HEK293 (cell line): ENCODE measurements at regions not wholly inside any gene's neighbourhood (a gene's known extent, or its start where the extent isn't known, plus 50 kb on each side); places are given as distances from the start of the nearest gene placed in this dataset.

Source experiments
- CTCF ChIA-PET: fragments of 350-600 bp; formaldehyde crosslinking; extraction: SDS; loops from one replicate; lab custom pipeline; 2021; ENCODE audit warnings: antibody characterized with exemption; lab: Yijun Ruan, JAX
- POLR2A ChIA-PET: fragments of 300-600 bp; formaldehyde crosslinking; extraction: SDS; loops from one replicate; lab custom pipeline; 2020; ENCODE audit warnings: antibody characterized with exemption, inconsistent platforms; lab: Yijun Ruan, JAX
- H3K27ac ChIP-seq: fragments of 200-500 bp; sonication (Bioruptor generic); 2 replicates; pipeline ENCODE4 v1.5.1; 2014; ENCODE audit warnings: low read depth, low read length, control low read depth, inconsistent platforms; ENCODE audit errors: extremely low read depth
- H3K36me3 ChIP-seq, 2 experiments: fragments of 200-500 bp in 1 of 2; sonication (Bioruptor generic) in 1 of 2; 1 replicate in 1 of 2; 2 replicates in 1 of 2; pipeline ENCODE4 v1.5.1; 2014 to 2017; ENCODE audit warnings: inconsistent platforms in 2 of 2, low read length in 2 of 2; ENCODE audit not compliant: control insufficient read depth in 2 of 2, insufficient read depth in 1 of 2
- H3K4me1 ChIP-seq: fragments of 200-500 bp; sonication (Bioruptor generic); 2 replicates; pipeline ENCODE4 v1.5.1; 2014; ENCODE audit warnings: mild to moderate bottlenecking, low read length, inconsistent platforms; ENCODE audit not compliant: control insufficient read depth, insufficient read depth
- H3K4me3 ChIP-seq: 2 replicates; pipeline ENCODE4 v1.5.1; 2011; ENCODE audit warnings: low read depth, mild to moderate bottlenecking, control low read depth, low read length, moderate library complexity
- H3K9me3 ChIP-seq: fragments of 200-500 bp; sonication (Bioruptor generic); 2 replicates; pipeline ENCODE4 v1.5.1; 2014; ENCODE audit warnings: low read depth, low read length, inconsistent platforms; ENCODE audit not compliant: control insufficient read depth, insufficient read depth
- PRDM1 ChIP-seq: fragments of 450-650 bp; formaldehyde crosslinking; IDR thresholded peaks from 2 replicates; pipeline ENCODE4; 2016; ENCODE audit warnings: missing biosample characterization, missing genetic modification characterization
- RBAK ChIP-seq: fragments of 450-650 bp; formaldehyde crosslinking; IDR thresholded peaks from 2 replicates; pipeline ENCODE4 v1.5.1; 2016; ENCODE audit warnings: missing biosample characterization, missing genetic modification characterization
- REPIN1 ChIP-seq: fragments of 450-650 bp; formaldehyde crosslinking; IDR thresholded peaks from 2 replicates; pipeline ENCODE4 v1.5.1; 2017; ENCODE audit warnings: missing biosample characterization, missing genetic modification characterization, low read depth
- SETDB1 ChIP-seq: IDR thresholded peaks from one replicate; pipeline ENCODE4 v1.6.1; 2017; ENCODE audit warnings: mild to moderate bottlenecking, low read length, moderate library complexity, mixed read lengths; ENCODE audit not compliant: insufficient read length
- WT1 ChIP-seq: fragments of 450-650 bp; formaldehyde crosslinking; IDR thresholded peaks from 2 replicates; pipeline ENCODE4 v1.5.1; 2016; ENCODE audit warnings: missing biosample characterization, missing genetic modification characterization
- YY2 ChIP-seq: fragments of 450-650 bp; formaldehyde crosslinking; IDR thresholded peaks from 2 replicates; pipeline ENCODE4 v1.5.1; 2016; ENCODE audit warnings: missing biosample characterization, missing genetic modification characterization
- ZEB2 ChIP-seq: fragments of 450-650 bp; formaldehyde crosslinking; IDR thresholded peaks from 2 replicates; pipeline ENCODE4 v1.5.1; 2016; ENCODE audit warnings: missing biosample characterization, missing genetic modification characterization
- ZNF112 ChIP-seq: fragments of 450-650 bp; formaldehyde crosslinking; IDR thresholded peaks from 2 replicates; pipeline ENCODE4 v1.5.0; 2017; ENCODE audit warnings: missing biosample characterization, missing genetic modification characterization
- ZNF114 ChIP-seq: fragments of 450-650 bp; formaldehyde crosslinking; IDR thresholded peaks from 2 replicates; pipeline ENCODE4 v1.5.0; 2017; ENCODE audit warnings: missing biosample characterization, missing genetic modification characterization
- ZNF133 ChIP-seq: fragments of 450-650 bp; formaldehyde crosslinking; IDR thresholded peaks from 2 replicates; pipeline ENCODE4 v1.5.1; 2016; ENCODE audit warnings: missing biosample characterization, missing genetic modification characterization
- ZNF146 ChIP-seq: fragments of 450-650 bp; formaldehyde crosslinking; IDR thresholded peaks from 2 replicates; pipeline ENCODE4 v1.5.1; 2016; ENCODE audit warnings: missing biosample characterization, missing genetic modification characterization
- ZNF155 ChIP-seq: fragments of 450-650 bp; formaldehyde crosslinking; IDR thresholded peaks from 2 replicates; pipeline ENCODE4 v1.5.1; 2016; ENCODE audit warnings: missing biosample characterization, missing genetic modification characterization
- ZNF157 ChIP-seq: fragments of 450-650 bp; formaldehyde crosslinking; IDR thresholded peaks from 2 replicates; pipeline ENCODE4 v1.5.1; 2016; ENCODE audit warnings: missing biosample characterization, missing genetic modification characterization
- ZNF223 ChIP-seq: fragments of 450-650 bp; formaldehyde crosslinking; IDR thresholded peaks from 2 replicates; pipeline ENCODE4 v1.5.1; 2016; ENCODE audit warnings: missing biosample characterization, missing genetic modification characterization
- ZNF341 ChIP-seq: fragments of 450-650 bp; formaldehyde crosslinking; IDR thresholded peaks from 2 replicates; pipeline ENCODE4; 2016; ENCODE audit warnings: low read depth, missing biosample characterization, missing genetic modification characterization
- ZNF514 ChIP-seq: fragments of 450-650 bp; formaldehyde crosslinking; IDR thresholded peaks from 2 replicates; pipeline ENCODE4 v1.5.1; 2016; ENCODE audit warnings: missing biosample characterization, missing genetic modification characterization
- ZNF621 ChIP-seq: fragments of 450-650 bp; formaldehyde crosslinking; IDR thresholded peaks from 2 replicates; pipeline ENCODE4 v1.5.1; 2017; ENCODE audit warnings: missing biosample characterization, missing genetic modification characterization
- ZNF623 ChIP-seq: fragments of 450-650 bp; formaldehyde crosslinking; IDR thresholded peaks from 2 replicates; pipeline ENCODE4 v1.5.1; 2016; ENCODE audit warnings: missing biosample characterization, missing genetic modification characterization
- ZSCAN23 ChIP-seq: fragments of 450-650 bp; formaldehyde crosslinking; IDR thresholded peaks from 2 replicates; pipeline ENCODE4 v1.5.1; 2016; ENCODE audit warnings: missing biosample characterization, missing genetic modification characterization
- TF ChIP-seq, protein P1 (sequence below): fragments of 450-650 bp; formaldehyde crosslinking; IDR thresholded peaks from 2 replicates; pipeline ENCODE4 v1.5.1; 2016; ENCODE audit warnings: missing biosample characterization, missing genetic modification characterization, borderline replicate concordance
- TF ChIP-seq, protein P2 (sequence below): fragments of 450-650 bp; formaldehyde crosslinking; IDR thresholded peaks from 2 replicates; pipeline ENCODE4 v1.5.1; 2016; ENCODE audit warnings: missing biosample characterization, missing genetic modification characterization, low read depth
- TF ChIP-seq, protein P3 (sequence below): fragments of 450-650 bp; formaldehyde crosslinking; IDR thresholded peaks from 2 replicates; pipeline ENCODE4 v1.5.1; 2016; ENCODE audit warnings: missing biosample characterization, missing genetic modification characterization
- TF ChIP-seq, protein P4 (sequence below): sonication (generic); formaldehyde crosslinking; IDR thresholded peaks from 2 replicates; pipeline ENCODE4 v1.8.1; 2022; ENCODE audit warnings: mild to moderate bottlenecking, moderate library complexity, missing genetic modification reagents
- TF ChIP-seq, protein P5 (sequence below): fragments of 450-650 bp; formaldehyde crosslinking; IDR thresholded peaks from 2 replicates; pipeline ENCODE4 v1.5.1; 2016; ENCODE audit warnings: missing biosample characterization, missing genetic modification characterization
- TF ChIP-seq, protein P6 (sequence below): fragments of 450-650 bp; formaldehyde crosslinking; IDR thresholded peaks from 2 replicates; pipeline ENCODE4 v1.5.1; 2016; ENCODE audit warnings: missing biosample characterization, missing genetic modification characterization

DNA sequence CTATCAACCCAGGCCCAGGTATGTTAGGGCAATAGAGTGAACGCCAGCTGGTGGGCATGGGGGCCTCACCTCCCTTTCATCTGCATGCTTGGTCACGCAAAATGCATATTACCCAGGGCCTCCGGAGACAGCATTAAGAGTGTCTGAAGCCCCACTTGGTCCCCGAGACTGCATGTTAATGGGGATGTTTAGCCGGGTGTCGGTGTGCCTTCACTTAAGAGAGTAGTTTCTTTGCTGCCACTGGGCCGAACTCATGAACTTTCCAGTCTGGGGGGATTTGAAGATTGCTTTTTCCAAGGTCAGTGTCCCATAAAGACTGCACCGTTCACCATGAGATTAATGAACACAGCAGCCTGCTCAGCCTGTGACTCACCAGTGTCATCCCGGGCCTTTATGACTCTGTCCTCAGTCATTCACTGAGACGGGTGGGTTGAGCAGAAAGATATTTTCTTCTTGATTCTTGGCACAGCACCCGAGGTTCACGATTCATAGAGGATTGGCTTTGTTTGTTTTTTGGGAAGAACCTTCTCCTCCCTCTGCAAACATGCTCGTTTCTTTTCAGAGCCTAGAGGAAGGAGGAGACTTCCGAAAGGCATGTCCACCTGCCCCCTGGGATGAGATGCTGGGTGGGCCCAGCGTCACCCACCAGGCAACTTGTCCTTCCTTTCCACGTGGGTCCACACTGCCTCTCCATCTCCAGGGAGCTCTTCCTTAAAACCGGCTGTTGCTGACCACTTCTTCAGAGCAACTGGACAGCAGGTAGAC, 199.1 kb downstream of the GLI2 start:
- POLR2A ChIA-PET: interaction anchor here (1.2 to 2.1 kb wide), 2 partner anchors 140 to 198 kb away, joined by 4 to 6 read pairs; no protein-coding TSS in a partner anchor
- peaks cover 0 to 7% of the 10 kb centered on the region in 2 experiments; a peak in 1 of 3 replicates for H3K36me3 ChIP-seq
- CTCF ChIA-PET: interaction anchor here (1.2 kb wide), 1 partner anchor 13 kb away, joined by 3 read pairs; no protein-coding TSS in a partner anchor
- H3K27ac ChIP-seq: peak overlapping the region; percentile 39; the same call in 1 of the 2 replicates
- peaks cover 30% of the 10 kb centered on the region for H3K4me1 ChIP-seq
- no peak overlapping the region for H3K4me3 ChIP-seq
- H3K9me3 ChIP-seq: no peaks in the 10 kb centered on the region
- no peak for TF ChIP-seq ZNF514 (tag by site-specific recombination)
- TF ChIP-seq, protein P1, sequence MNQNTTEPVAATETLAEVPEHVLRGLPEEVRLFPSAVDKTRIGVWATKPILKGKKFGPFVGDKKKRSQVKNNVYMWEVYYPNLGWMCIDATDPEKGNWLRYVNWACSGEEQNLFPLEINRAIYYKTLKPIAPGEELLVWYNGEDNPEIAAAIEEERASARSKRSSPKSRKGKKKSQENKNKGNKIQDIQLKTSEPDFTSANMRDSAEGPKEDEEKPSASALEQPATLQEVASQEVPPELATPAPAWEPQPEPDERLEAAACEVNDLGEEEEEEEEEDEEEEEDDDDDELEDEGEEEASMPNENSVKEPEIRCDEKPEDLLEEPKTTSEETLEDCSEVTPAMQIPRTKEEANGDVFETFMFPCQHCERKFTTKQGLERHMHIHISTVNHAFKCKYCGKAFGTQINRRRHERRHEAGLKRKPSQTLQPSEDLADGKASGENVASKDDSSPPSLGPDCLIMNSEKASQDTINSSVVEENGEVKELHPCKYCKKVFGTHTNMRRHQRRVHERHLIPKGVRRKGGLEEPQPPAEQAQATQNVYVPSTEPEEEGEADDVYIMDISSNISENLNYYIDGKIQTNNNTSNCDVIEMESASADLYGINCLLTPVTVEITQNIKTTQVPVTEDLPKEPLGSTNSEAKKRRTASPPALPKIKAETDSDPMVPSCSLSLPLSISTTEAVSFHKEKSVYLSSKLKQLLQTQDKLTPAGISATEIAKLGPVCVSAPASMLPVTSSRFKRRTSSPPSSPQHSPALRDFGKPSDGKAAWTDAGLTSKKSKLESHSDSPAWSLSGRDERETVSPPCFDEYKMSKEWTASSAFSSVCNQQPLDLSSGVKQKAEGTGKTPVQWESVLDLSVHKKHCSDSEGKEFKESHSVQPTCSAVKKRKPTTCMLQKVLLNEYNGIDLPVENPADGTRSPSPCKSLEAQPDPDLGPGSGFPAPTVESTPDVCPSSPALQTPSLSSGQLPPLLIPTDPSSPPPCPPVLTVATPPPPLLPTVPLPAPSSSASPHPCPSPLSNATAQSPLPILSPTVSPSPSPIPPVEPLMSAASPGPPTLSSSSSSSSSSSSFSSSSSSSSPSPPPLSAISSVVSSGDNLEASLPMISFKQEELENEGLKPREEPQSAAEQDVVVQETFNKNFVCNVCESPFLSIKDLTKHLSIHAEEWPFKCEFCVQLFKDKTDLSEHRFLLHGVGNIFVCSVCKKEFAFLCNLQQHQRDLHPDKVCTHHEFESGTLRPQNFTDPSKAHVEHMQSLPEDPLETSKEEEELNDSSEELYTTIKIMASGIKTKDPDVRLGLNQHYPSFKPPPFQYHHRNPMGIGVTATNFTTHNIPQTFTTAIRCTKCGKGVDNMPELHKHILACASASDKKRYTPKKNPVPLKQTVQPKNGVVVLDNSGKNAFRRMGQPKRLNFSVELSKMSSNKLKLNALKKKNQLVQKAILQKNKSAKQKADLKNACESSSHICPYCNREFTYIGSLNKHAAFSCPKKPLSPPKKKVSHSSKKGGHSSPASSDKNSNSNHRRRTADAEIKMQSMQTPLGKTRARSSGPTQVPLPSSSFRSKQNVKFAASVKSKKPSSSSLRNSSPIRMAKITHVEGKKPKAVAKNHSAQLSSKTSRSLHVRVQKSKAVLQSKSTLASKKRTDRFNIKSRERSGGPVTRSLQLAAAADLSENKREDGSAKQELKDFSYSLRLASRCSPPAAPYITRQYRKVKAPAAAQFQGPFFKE (tag by site-specific recombination): no peak
- no peak for TF ChIP-seq REPIN1 (tag by site-specific recombination)
- TF ChIP-seq, protein P2, sequence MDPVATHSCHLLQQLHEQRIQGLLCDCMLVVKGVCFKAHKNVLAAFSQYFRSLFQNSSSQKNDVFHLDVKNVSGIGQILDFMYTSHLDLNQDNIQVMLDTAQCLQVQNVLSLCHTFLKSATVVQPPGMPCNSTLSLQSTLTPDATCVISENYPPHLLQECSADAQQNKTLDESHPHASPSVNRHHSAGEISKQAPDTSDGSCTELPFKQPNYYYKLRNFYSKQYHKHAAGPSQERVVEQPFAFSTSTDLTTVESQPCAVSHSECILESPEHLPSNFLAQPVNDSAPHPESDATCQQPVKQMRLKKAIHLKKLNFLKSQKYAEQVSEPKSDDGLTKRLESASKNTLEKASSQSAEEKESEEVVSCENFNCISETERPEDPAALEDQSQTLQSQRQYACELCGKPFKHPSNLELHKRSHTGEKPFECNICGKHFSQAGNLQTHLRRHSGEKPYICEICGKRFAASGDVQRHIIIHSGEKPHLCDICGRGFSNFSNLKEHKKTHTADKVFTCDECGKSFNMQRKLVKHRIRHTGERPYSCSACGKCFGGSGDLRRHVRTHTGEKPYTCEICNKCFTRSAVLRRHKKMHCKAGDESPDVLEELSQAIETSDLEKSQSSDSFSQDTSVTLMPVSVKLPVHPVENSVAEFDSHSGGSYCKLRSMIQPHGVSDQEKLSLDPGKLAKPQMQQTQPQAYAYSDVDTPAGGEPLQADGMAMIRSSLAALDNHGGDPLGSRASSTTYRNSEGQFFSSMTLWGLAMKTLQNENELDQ: no peak
- TF ChIP-seq, protein P3, sequence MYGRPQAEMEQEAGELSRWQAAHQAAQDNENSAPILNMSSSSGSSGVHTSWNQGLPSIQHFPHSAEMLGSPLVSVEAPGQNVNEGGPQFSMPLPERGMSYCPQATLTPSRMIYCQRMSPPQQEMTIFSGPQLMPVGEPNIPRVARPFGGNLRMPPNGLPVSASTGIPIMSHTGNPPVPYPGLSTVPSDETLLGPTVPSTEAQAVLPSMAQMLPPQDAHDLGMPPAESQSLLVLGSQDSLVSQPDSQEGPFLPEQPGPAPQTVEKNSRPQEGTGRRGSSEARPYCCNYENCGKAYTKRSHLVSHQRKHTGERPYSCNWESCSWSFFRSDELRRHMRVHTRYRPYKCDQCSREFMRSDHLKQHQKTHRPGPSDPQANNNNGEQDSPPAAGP: peak; percentile 87
- TF ChIP-seq ZNF157: no peak
- no peak for TF ChIP-seq RBAK (tag by site-specific recombination)
- no peak for TF ChIP-seq ZNF112 (tag by site-specific recombination)
- TF ChIP-seq YY2: no peak
- TF ChIP-seq, protein P4, sequence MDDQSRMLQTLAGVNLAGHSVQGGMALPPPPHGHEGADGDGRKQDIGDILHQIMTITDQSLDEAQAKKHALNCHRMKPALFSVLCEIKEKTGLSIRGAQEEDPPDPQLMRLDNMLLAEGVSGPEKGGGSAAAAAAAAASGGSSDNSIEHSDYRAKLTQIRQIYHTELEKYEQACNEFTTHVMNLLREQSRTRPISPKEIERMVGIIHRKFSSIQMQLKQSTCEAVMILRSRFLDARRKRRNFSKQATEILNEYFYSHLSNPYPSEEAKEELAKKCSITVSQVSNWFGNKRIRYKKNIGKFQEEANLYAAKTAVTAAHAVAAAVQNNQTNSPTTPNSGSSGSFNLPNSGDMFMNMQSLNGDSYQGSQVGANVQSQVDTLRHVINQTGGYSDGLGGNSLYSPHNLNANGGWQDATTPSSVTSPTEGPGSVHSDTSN: no peak
- no peak for TF ChIP-seq ZNF223 (tag by site-specific recombination)
- TF ChIP-seq ZNF146 (tag by site-specific recombination): no peak
- TF ChIP-seq ZNF114: no peak
- TF ChIP-seq ZNF621: no peak
- TF ChIP-seq ZNF133 (tag by site-specific recombination): no peak
- TF ChIP-seq WT1 (tag by site-specific recombination): 0 out of 2 replicates have a peak, but pooled peaks have one; percentile 17
- TF ChIP-seq, protein P5, sequence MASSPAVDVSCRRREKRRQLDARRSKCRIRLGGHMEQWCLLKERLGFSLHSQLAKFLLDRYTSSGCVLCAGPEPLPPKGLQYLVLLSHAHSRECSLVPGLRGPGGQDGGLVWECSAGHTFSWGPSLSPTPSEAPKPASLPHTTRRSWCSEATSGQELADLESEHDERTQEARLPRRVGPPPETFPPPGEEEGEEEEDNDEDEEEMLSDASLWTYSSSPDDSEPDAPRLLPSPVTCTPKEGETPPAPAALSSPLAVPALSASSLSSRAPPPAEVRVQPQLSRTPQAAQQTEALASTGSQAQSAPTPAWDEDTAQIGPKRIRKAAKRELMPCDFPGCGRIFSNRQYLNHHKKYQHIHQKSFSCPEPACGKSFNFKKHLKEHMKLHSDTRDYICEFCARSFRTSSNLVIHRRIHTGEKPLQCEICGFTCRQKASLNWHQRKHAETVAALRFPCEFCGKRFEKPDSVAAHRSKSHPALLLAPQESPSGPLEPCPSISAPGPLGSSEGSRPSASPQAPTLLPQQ (tag by site-specific recombination): 0 out of 2 replicates have a peak, but pooled peaks have one; percentile 21
- TF ChIP-seq ZSCAN23 (tag by site-specific recombination): no peak
- TF ChIP-seq SETDB1: no peak
- TF ChIP-seq, protein P6, sequence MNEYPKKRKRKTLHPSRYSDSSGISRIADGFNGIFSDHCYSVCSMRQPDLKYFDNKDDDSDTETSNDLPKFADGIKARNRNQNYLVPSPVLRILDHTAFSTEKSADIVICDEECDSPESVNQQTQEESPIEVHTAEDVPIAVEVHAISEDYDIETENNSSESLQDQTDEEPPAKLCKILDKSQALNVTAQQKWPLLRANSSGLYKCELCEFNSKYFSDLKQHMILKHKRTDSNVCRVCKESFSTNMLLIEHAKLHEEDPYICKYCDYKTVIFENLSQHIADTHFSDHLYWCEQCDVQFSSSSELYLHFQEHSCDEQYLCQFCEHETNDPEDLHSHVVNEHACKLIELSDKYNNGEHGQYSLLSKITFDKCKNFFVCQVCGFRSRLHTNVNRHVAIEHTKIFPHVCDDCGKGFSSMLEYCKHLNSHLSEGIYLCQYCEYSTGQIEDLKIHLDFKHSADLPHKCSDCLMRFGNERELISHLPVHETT (tag by site-specific recombination): no peak
- TF ChIP-seq ZNF341 (tag by site-specific recombination): peak; percentile 42; the same call in 1 of the 2 replicates
- TF ChIP-seq PRDM1 (tag by site-specific recombination): no peak
- no peak for TF ChIP-seq ZNF155
- peak; percentile 53; the same call in 1 of the 2 replicates for TF ChIP-seq ZEB2 (tag by site-specific recombination)
- no peak for TF ChIP-seq ZNF623 (tag by site-specific recombination)
